GM12874 (cell line): ENCODE measurements at regions not wholly inside any gene's neighbourhood (a gene's known extent, or its start where the extent isn't known, plus 50 kb on each side); places are given as distances from the start of the nearest gene placed in this dataset.

Experiments
- CTCF ChIP-seq: IDR thresholded peaks from 2 replicates; pipeline ENCODE4 v1.5.1; 2011; ENCODE audit warnings: low read depth, mild to moderate bottlenecking, control low read depth, low read length, moderate library complexity; ENCODE audit not compliant: insufficient read depth

GRCh38 chr11:19359221-19360000 lies 118.7 kb upstream of the E2F8 start:
- no peak for TF ChIP-seq CTCF

DNA sequence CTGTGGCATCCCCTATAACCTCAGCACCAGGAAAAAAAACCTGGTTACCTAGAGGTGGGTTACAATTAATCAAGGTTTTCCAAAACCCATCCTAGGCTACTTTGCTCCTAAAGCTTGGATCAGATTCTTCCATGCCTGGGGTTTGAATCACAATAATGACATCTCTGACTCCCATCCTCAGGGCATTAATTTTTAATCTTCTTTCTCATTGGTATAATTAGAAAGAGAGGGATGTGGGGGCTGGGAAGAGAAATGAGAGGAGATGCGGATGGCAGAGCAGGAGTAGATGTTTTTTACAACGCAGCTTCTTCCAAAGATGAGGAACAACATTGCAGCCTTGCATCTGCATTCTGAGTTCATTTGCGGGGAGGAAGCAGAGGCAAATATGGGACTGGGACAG lies 117.2 kb upstream of the E2F8 start:
- no peak for TF ChIP-seq CTCF

GRCh38 chr11:19355601-19356000 lies 114.9 kb upstream of the E2F8 start:
- no peak for TF ChIP-seq CTCF

DNA sequence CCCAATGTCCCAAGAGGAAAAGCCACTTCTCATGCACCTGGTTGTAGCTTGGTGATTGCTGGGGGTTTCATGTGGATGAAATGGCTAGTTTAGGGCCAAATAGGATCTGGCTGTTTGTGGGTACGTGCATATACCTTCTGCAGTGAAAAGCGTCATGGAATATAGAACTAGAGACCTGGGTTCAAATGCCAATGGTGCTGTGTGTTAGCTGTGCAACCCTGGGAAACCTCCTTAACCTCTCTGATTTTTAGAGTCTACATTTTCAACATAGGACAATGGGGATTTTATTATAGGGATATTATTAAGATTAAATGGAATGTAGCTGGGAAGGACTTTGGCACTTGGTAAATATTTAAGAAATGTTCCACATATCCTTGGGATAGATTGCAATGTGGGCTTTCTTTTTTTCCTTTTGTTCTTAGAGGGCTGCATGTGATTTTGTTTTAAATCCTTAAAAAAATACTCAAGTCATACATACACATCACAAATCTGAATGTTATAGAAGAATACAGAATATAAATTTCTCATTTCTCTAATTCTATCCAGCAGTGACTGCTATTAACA lies 112.6 kb upstream of the E2F8 start:
- TF ChIP-seq CTCF = no peak

GRCh38 chr11:19352771-19353160 lies 112.0 kb upstream of the E2F8 start:
- TF ChIP-seq CTCF = no peak

DNA sequence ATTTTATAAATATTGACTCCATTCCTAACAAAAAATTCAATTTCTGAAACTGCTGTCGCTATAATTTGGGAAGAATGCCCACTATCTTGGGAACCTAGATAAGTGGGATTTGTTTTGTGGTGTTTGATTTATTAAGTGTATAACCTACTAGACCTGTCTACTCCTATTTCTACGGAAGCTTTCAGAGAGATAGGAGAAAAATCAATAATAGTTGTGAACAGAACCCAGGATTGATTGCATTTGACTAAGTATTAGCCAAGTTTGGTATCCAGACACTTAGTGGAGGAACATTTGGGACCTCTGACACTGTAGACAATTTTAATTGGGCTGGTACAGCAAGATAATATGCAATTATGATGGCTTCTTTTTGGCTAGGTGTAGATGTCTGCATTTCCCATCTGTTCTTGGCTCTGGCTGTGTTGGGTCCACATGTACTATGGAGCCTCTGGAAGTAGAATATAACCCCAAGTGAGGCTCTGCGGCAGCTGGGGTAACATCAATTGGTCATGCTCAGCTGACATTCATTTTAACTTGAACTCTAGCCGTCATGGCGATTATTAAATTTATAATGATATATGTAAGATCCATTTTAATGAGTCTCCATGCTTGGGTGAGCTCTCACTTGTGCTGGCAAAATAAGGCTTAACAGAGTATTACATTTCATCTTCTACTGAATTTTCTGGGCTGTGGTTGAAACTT lies 111.5 kb upstream of the E2F8 start:
- TF ChIP-seq CTCF = no peak

GRCh38 chr11:19351426-19351825 lies 110.7 kb upstream of the E2F8 start:
- no peak for TF ChIP-seq CTCF
